PC-3 (cell line): ENCODE measurements at regions not wholly inside any gene's neighbourhood (a gene's known extent, or its start where the extent isn't known, plus 50 kb on each side); places are given as distances from the start of the nearest gene placed in this dataset.

Experiments used
- EZH2 ChIP-seq: fragments of 300-600 bp; sonication (generic); IDR thresholded peaks from one replicate; pipeline ENCODE4 v1.6.1; 2017; ENCODE audit warnings: antibody characterized with exemption, mild to moderate bottlenecking, low read length; ENCODE audit not compliant: unreplicated experiment
- TF ChIP-seq, protein P1 (sequence below): fragments of 300-600 bp; sonication (generic); conservative IDR thresholded peaks from 2 replicates; pipeline ENCODE4 v1.5.1; 2017; ENCODE audit warnings: antibody characterized with exemption, low read depth, mild to moderate bottlenecking, low read length

- TF ChIP-seq, protein P1, sequence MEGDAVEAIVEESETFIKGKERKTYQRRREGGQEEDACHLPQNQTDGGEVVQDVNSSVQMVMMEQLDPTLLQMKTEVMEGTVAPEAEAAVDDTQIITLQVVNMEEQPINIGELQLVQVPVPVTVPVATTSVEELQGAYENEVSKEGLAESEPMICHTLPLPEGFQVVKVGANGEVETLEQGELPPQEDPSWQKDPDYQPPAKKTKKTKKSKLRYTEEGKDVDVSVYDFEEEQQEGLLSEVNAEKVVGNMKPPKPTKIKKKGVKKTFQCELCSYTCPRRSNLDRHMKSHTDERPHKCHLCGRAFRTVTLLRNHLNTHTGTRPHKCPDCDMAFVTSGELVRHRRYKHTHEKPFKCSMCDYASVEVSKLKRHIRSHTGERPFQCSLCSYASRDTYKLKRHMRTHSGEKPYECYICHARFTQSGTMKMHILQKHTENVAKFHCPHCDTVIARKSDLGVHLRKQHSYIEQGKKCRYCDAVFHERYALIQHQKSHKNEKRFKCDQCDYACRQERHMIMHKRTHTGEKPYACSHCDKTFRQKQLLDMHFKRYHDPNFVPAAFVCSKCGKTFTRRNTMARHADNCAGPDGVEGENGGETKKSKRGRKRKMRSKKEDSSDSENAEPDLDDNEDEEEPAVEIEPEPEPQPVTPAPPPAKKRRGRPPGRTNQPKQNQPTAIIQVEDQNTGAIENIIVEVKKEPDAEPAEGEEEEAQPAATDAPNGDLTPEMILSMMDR, result no peak
- TF ChIP-seq EZH2, result no peak
Observed at GRCh38 chr9:13555516-13555915, 276.0 kb upstream of the MPDZ start.
